GM12892 (cell line): ENCODE measurements at regions not wholly inside any gene's neighbourhood (a gene's known extent, or its start where the extent isn't known, plus 50 kb on each side); places are given as distances from the start of the nearest gene placed in this dataset.

ENCODE experiments used
- POLR2AphosphoS5 ChIP-seq: IDR thresholded peaks from 2 replicates; pipeline ENCODE4 v1.6.1; 2011; ENCODE audit warnings: low read depth, low read length, control low read depth
- TAF1 ChIP-seq: IDR thresholded peaks from 2 replicates; pipeline ENCODE4 v1.6.1; 2011; ENCODE audit warnings: low read depth, mild to moderate bottlenecking, control low read depth, low read length, borderline replicate concordance

- TF ChIP-seq POLR2AphosphoS5 (no peak), TAF1 (no peak)
Measured at GRCh38 chr6:116997496-116997895, 120.5 kb downstream of the RFX6 start.
